Uterus (tissue), 2 donors: ENCODE measurements at regions not wholly inside any gene's neighbourhood (a gene's known extent, or its start where the extent isn't known, plus 50 kb on each side); places are given as distances from the start of the nearest gene placed in this dataset.

ENCODE experiments used
- CTCF ChIP-seq, 4 experiments: fragments of 200-600 bp in 2 of 4; fragments of 450-650 bp in 2 of 4; sonication (generic) in 2 of 4; IDR thresholded peaks; one replicate each; pipeline ENCODE4 v1.5.1; 2016 to 2019; ENCODE audit warnings: antibody characterized with exemption in 4 of 4, mild to moderate bottlenecking in 2 of 4, moderate library complexity in 1 of 4
- POLR2A ChIP-seq, 2 donors: fragments of 450-650 bp; IDR thresholded peaks; one replicate each; pipeline ENCODE4 v1.6.1; 2016; ENCODE audit warnings: antibody characterized with exemption in 2 of 2, mild to moderate bottlenecking in 1 of 2, moderate library complexity in 1 of 2

- no peak for TF ChIP-seq CTCF (IDR thresholded peaks at IDR 0.05)
- TF ChIP-seq POLR2A (IDR thresholded peaks at IDR 0.05), result no peak
Measured at GRCh38 chr18:46301081-46301480, 196.9 kb downstream of the HAUS1 start.
